ENCODE measurements at regions not wholly inside any gene's neighbourhood (a gene's known extent, or its start where the extent isn't known, plus 50 kb on each side); places are given as distances from the start of the nearest gene placed in this dataset.

DNA sequence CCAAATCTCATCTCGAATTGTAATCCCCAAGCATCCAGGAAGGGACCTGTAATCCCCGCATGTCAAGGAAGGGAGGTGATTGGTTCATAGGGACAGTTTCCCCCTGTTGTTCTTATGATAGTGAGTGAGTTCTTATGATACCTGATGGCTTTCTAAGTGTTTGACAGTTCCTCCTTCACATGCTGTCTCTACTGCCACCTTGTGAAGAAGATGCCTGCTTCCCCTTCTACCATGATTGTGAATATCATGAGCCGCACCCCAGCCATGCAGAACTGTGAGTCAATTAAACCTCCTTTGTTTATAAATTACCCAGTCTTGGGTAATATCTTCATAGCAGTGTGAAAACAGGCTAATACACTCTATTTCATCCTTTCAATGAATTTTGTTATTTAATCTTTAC, 446.7 kb downstream of the RNF144A start:
- no peak for TF ChIP-seq EZH2 (optimal IDR thresholded peaks at IDR 0.05; ENCODE audit: low read depth, low read length)
- TF ChIP-seq, protein P1, sequence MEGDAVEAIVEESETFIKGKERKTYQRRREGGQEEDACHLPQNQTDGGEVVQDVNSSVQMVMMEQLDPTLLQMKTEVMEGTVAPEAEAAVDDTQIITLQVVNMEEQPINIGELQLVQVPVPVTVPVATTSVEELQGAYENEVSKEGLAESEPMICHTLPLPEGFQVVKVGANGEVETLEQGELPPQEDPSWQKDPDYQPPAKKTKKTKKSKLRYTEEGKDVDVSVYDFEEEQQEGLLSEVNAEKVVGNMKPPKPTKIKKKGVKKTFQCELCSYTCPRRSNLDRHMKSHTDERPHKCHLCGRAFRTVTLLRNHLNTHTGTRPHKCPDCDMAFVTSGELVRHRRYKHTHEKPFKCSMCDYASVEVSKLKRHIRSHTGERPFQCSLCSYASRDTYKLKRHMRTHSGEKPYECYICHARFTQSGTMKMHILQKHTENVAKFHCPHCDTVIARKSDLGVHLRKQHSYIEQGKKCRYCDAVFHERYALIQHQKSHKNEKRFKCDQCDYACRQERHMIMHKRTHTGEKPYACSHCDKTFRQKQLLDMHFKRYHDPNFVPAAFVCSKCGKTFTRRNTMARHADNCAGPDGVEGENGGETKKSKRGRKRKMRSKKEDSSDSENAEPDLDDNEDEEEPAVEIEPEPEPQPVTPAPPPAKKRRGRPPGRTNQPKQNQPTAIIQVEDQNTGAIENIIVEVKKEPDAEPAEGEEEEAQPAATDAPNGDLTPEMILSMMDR (IDR thresholded peaks at IDR 0.05; ENCODE audit: low read length) = no peak
- no peak for TF ChIP-seq EZH2phosphoT487 (IDR thresholded peaks at IDR 0.05; ENCODE audit: low read length)
- no peaks in the 10 kb centered on the region for H3K79me2 ChIP-seq (ENCODE audit: low read length)
- H3K27ac ChIP-seq (ENCODE audit: low read length) = no peak overlapping the region
- H2AFZ ChIP-seq (ENCODE audit: low read length) = no peak overlapping the region
- DNase-seq = no peak
- H3K4me1 ChIP-seq (ENCODE audit: low read length) = no peaks in the 10 kb centered on the region
- no peaks in the 10 kb centered on the region for H3K9me3 ChIP-seq (replicated peaks; ENCODE audit: insufficient read depth, low read length)
- H4K20me1 ChIP-seq (ENCODE audit: insufficient read depth, low read length) = no peaks in the 10 kb centered on the region
- H3F3A ChIP-seq (ENCODE audit: insufficient read depth, low read length) = no peaks in the 10 kb centered on the region
- no peaks in the 10 kb centered on the region for H3K9me2 ChIP-seq (replicated peaks; ENCODE audit: insufficient read depth, low read length)
- no peak overlapping the region for H3K4me3 ChIP-seq (ENCODE audit: low read length)
- H3K27me3 ChIP-seq (replicated peaks; ENCODE audit: insufficient read depth, low read length) = no peaks in the 10 kb centered on the region
- H3K4me2 ChIP-seq (ENCODE audit: low read depth, low read length) = no peak overlapping the region
- no peaks in the 10 kb centered on the region for H3K36me3 ChIP-seq (replicated peaks; ENCODE audit: insufficient read depth, low read length)
- H3K9ac ChIP-seq (ENCODE audit: low read length) = no peak overlapping the region

DNA sequence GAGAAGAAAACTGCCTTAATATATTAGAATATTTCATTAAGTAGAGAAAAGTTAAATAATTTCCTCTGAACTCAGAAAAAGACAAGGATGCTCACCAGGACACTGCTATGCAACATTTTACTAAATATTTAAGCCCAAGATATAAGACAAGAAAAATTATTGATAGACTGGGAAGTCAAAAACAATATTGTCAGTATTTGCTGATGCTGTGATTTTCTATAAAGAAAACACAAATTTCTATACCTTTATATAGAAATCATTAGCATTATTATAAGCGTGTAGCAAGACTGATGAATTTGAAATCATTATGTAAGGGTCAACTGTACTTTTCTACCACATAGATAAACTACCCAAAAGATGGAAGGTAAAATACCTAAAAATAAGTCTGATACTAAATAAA, 451.0 kb downstream of the RNF144A start:
- no peak overlapping the region for H3K27ac ChIP-seq (ENCODE audit: low read length)
- H3K4me1 ChIP-seq (ENCODE audit: low read length) = no peaks in the 10 kb centered on the region
- no peaks in the 10 kb centered on the region for H3K9me3 ChIP-seq (replicated peaks; ENCODE audit: insufficient read depth, low read length)
- H3K36me3 ChIP-seq (replicated peaks; ENCODE audit: insufficient read depth, low read length) = no peaks in the 10 kb centered on the region
- no peaks in the 10 kb centered on the region for H3F3A ChIP-seq (ENCODE audit: insufficient read depth, low read length)
- H4K20me1 ChIP-seq (ENCODE audit: insufficient read depth, low read length) = no peaks in the 10 kb centered on the region
- TF ChIP-seq EZH2 (optimal IDR thresholded peaks at IDR 0.05; ENCODE audit: low read depth, low read length) (no peak), EZH2phosphoT487 (IDR thresholded peaks at IDR 0.05; ENCODE audit: low read length) (no peak)
- TF ChIP-seq, protein P1 (IDR thresholded peaks at IDR 0.05; ENCODE audit: low read length) = no peak
- H3K79me2 ChIP-seq (ENCODE audit: low read length) = no peaks in the 10 kb centered on the region
- no peak for DNase-seq
- H3K4me3 ChIP-seq (ENCODE audit: low read length) = no peak overlapping the region
- H3K9ac ChIP-seq (ENCODE audit: low read length) = no peak overlapping the region
- H3K9me2 ChIP-seq (replicated peaks; ENCODE audit: insufficient read depth, low read length) = no peaks in the 10 kb centered on the region
- no peaks in the 10 kb centered on the region for H3K27me3 ChIP-seq (replicated peaks; ENCODE audit: insufficient read depth, low read length)
- no peak overlapping the region for H3K4me2 ChIP-seq (ENCODE audit: low read depth, low read length)
- no peak overlapping the region for H2AFZ ChIP-seq (ENCODE audit: low read length)

DNA sequence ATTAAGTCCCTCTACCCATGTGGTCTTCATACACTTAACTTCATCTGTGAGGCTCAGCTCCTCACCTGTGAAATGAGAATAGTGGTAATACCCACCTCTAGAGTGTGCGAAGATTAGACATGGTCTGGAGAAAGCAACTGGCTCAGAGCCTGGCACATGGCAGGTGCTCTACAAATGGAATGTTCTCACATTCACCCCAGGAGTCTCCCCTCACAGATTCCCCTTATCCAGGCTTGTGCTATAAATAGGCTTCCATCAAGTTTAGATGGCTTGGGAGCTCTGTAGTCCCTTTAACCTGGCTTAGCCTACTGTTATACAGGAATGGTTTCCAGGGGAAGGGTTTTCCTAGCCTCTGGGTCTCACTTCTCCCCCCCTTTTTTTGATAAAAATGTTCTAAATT, 455.9 kb downstream of the RNF144A start:
- H2AFZ ChIP-seq (ENCODE audit: low read length) = no peak overlapping the region
- H3F3A ChIP-seq (ENCODE audit: insufficient read depth, low read length) = no peaks in the 10 kb centered on the region
- H3K4me1 ChIP-seq (ENCODE audit: low read length) = no peaks in the 10 kb centered on the region
- no peak overlapping the region for H3K9ac ChIP-seq (ENCODE audit: low read length)
- no peak overlapping the region for H3K4me2 ChIP-seq (ENCODE audit: low read depth, low read length)
- H3K4me3 ChIP-seq (ENCODE audit: low read length) = no peak overlapping the region
- no peak for DNase-seq
- TF ChIP-seq EZH2 (optimal IDR thresholded peaks at IDR 0.05; ENCODE audit: low read depth, low read length) = no peak
- no peaks in the 10 kb centered on the region for H3K9me3 ChIP-seq (replicated peaks; ENCODE audit: insufficient read depth, low read length)
- H3K36me3 ChIP-seq (replicated peaks; ENCODE audit: insufficient read depth, low read length) = no peaks in the 10 kb centered on the region
- no peaks in the 10 kb centered on the region for H3K27me3 ChIP-seq (replicated peaks; ENCODE audit: insufficient read depth, low read length)
- H4K20me1 ChIP-seq (ENCODE audit: insufficient read depth, low read length) = no peaks in the 10 kb centered on the region
- H3K79me2 ChIP-seq (ENCODE audit: low read length) = no peaks in the 10 kb centered on the region
- H3K27ac ChIP-seq (ENCODE audit: low read length) = no peak overlapping the region
- no peaks in the 10 kb centered on the region for H3K9me2 ChIP-seq (replicated peaks; ENCODE audit: insufficient read depth, low read length)

DNA sequence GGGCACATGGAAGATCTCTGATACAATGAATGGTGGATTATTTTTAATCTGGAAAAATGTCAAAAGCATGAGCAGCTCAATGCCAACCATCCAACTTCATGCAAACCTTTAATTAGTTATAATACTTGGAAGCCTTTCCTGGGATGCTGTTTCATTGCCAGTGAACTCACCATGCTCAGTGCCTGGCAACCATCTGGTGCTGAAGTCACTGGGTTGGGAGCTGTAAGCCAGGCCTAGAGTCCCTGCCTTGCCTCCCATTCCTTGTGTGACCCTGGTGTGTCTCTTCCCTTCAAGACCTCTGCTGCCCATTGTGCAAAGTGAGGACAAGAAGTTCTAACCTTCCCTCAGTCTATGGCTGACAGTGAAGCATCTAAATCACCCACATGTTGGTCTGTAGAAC, 458.7 kb downstream of the RNF144A start:
- H3K79me2 ChIP-seq (ENCODE audit: low read length) = no peaks in the 10 kb centered on the region
- no peak overlapping the region for H3K9ac ChIP-seq (ENCODE audit: low read length)
- no peak overlapping the region for H3K4me2 ChIP-seq (ENCODE audit: low read depth, low read length)
- H3K36me3 ChIP-seq (replicated peaks; ENCODE audit: insufficient read depth, low read length) = no peaks in the 10 kb centered on the region
- no peak overlapping the region for H3K27ac ChIP-seq (ENCODE audit: low read length)
- H4K20me1 ChIP-seq (ENCODE audit: insufficient read depth, low read length) = no peaks in the 10 kb centered on the region
- H3F3A ChIP-seq (ENCODE audit: insufficient read depth, low read length) = no peaks in the 10 kb centered on the region
- no peaks in the 10 kb centered on the region for H3K9me3 ChIP-seq (replicated peaks; ENCODE audit: insufficient read depth, low read length)
- H3K27me3 ChIP-seq (replicated peaks; ENCODE audit: insufficient read depth, low read length) = no peaks in the 10 kb centered on the region
- H3K9me2 ChIP-seq (replicated peaks; ENCODE audit: insufficient read depth, low read length) = no peaks in the 10 kb centered on the region
- no peak overlapping the region for H3K4me3 ChIP-seq (ENCODE audit: low read length)
- no peaks in the 10 kb centered on the region for H3K4me1 ChIP-seq (ENCODE audit: low read length)
- no peak for TF ChIP-seq EZH2phosphoT487 (IDR thresholded peaks at IDR 0.05; ENCODE audit: low read length)
- TF ChIP-seq, protein P1 (IDR thresholded peaks at IDR 0.05; ENCODE audit: low read length) = no peak
- no peak for TF ChIP-seq EZH2 (optimal IDR thresholded peaks at IDR 0.05; ENCODE audit: low read depth, low read length)
- no peak overlapping the region for H2AFZ ChIP-seq (ENCODE audit: low read length)
- no peak for DNase-seq
